Naive B cell (primary cell): ENCODE measurements at regions not wholly inside any gene's neighbourhood (a gene's known extent, or its start where the extent isn't known, plus 50 kb on each side); places are given as distances from the start of the nearest gene placed in this dataset.

Experiments used
- ATAC-seq, 2 donors: fragments of 150-1000 bp; cut with Tn5 transposase; 2 replicates each; pipeline ENCODE4 v1.10.0; 2021; ENCODE audit warnings: low read depth in 2 of 2, mild to moderate bottlenecking in 2 of 2, moderate library complexity in 2 of 2
- DNase-seq: peaks from one replicate; pipeline ENCODE4 v3.0.0; 2022
- H3K27ac Mint-ChIP-seq, 6 donors: one replicate each; pipeline ENCODE4 v1.8.0; 2020 to 2022; ENCODE audit warnings: mild to moderate bottlenecking in 6 of 6, mixed read lengths in 6 of 6, moderate library complexity in 5 of 6, inconsistent platforms in 2 of 6
- H3K27me3 Mint-ChIP-seq, 3 donors: one replicate each; pipeline ENCODE4 v1.8.0; 2021 to 2022; ENCODE audit warnings: mixed read lengths in 3 of 3, mild to moderate bottlenecking in 1 of 3
- H3K36me3 Mint-ChIP-seq, 2 donors: one replicate each; pipeline ENCODE4 v1.8.0; 2020 to 2022; ENCODE audit warnings: mixed read lengths in 2 of 2, inconsistent platforms in 1 of 2, mild to moderate bottlenecking in 1 of 2
- H3K4me1 Mint-ChIP-seq, 3 donors: one replicate each; pipeline ENCODE4 v1.8.0; 2020 to 2022; ENCODE audit warnings: mixed read lengths in 3 of 3, inconsistent platforms in 1 of 3, mild to moderate bottlenecking in 1 of 3, moderate library complexity in 1 of 3
- H3K4me3 Mint-ChIP-seq, 8 donors: one replicate each; pipeline ENCODE4 v1.8.0; 2020 to 2022; ENCODE audit warnings: mild to moderate bottlenecking in 8 of 8, mixed read lengths in 8 of 8, moderate library complexity in 8 of 8, inconsistent platforms in 2 of 8
- H3K9me3 Mint-ChIP-seq, 7 donors: one replicate each; pipeline ENCODE4 v1.8.0; 2020 to 2022; ENCODE audit warnings: mixed read lengths in 7 of 7, mild to moderate bottlenecking in 5 of 7, inconsistent platforms in 2 of 7, moderate library complexity in 1 of 7

GRCh38 chr2:164090533-164090932 lies 354.7 kb upstream of the FIGN start:
- H3K27me3 Mint-ChIP-seq, result peaks cover 0 to 4% (median 0%) of the 10 kb centered on the region in 3 donors
- H3K9me3 Mint-ChIP-seq, result peaks cover 0 to 6% (median 3%) of the 10 kb centered on the region in 7 donors
- no peaks in the 10 kb centered on the region for H3K36me3 Mint-ChIP-seq
- ATAC-seq (no peak), DNase-seq (no peak)
- no peaks in the 10 kb centered on the region for H3K4me1 Mint-ChIP-seq
- H3K27ac Mint-ChIP-seq, result no peak overlapping the region
- H3K4me3 Mint-ChIP-seq, result no peak overlapping the region

DNA sequence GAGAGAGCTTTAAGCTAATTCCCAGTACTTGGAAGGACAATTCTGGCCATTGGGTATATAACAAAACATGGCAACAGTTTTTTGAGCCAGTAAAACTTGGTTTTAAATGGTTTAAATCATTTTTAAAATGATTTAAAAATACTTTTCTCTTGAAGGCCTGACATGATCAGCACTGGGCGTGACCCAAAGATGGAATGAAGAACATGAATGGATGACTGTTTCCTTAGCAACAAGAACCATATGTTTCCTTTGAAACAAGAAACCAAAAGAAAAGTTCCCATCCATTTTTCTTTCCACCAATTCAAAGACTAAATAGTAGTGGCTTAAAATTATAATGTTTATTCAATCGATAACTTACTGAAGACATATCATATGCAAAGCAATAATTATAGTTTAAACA lies 348.3 kb upstream of the FIGN start:
- no peaks in the 10 kb centered on the region for H3K4me1 Mint-ChIP-seq
- H3K9me3 Mint-ChIP-seq, result peaks cover 0 to 3% (median 0%) of the 10 kb centered on the region in 7 donors
- H3K27me3 Mint-ChIP-seq, result no peaks in the 10 kb centered on the region
- no peak overlapping the region for H3K4me3 Mint-ChIP-seq
- no peak for ATAC-seq
- H3K27ac Mint-ChIP-seq, result no peak overlapping the region
- no peak for DNase-seq
- no peaks in the 10 kb centered on the region for H3K36me3 Mint-ChIP-seq

GRCh38 chr2:164080486-164080885 lies 344.7 kb upstream of the FIGN start:
- H3K27ac Mint-ChIP-seq, result no peak overlapping the region
- DNase-seq (no peak), ATAC-seq (no peak)
- no peaks in the 10 kb centered on the region for H3K4me1 Mint-ChIP-seq
- no peak overlapping the region for H3K4me3 Mint-ChIP-seq
- H3K36me3 Mint-ChIP-seq, result no peaks in the 10 kb centered on the region
- no peaks in the 10 kb centered on the region for H3K9me3 Mint-ChIP-seq
- peaks cover 0 to 3% (median 0%) of the 10 kb centered on the region in 3 donors for H3K27me3 Mint-ChIP-seq

DNA sequence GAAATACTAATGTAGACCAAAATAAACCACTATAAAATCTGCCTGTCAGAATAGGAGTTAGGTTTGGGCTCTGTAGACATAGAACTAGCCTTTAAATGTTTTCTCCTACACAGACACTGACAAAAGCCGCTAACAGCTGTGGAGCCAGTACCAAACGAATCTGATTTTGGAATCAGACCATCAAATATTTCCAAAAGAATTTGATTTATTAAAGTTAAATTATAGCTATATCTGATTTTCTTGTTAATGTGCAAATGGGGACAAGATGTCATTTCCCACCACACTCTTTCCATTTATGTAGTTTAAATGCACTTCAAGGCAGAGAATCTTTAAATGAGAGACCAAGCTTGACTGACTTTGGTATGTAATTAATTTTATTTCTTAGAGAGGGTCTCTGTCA lies 343.4 kb upstream of the FIGN start:
- no peak overlapping the region for H3K4me3 Mint-ChIP-seq
- H3K4me1 Mint-ChIP-seq, result no peaks in the 10 kb centered on the region
- H3K9me3 Mint-ChIP-seq, result no peaks in the 10 kb centered on the region
- DNase-seq, result no peak
- no peak overlapping the region for H3K27ac Mint-ChIP-seq
- no peak for ATAC-seq
- H3K36me3 Mint-ChIP-seq, result no peaks in the 10 kb centered on the region
- peaks cover 0 to 3% (median 0%) of the 10 kb centered on the region in 3 donors for H3K27me3 Mint-ChIP-seq

DNA sequence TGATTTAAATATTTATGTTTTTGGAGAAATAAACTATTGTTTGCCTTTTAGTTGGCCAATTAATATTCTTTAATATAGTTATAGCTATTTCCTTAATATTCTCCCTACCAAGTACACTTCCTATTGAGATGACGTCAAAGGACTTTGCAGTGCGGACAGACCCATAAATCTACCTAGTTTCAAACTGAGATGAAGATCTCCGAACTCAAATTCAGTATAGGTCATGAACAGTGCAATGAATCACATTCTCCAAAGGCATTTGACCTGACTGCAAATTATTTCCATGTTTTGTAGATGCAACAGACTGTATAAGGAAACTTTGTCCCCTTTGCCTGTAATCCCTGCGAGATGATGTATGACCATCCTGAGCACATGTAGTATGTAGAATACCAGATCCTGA lies 342.6 kb upstream of the FIGN start:
- DNase-seq (no peak), ATAC-seq (no peak)
- Mint-ChIP-seq H3K4me3 (no peak overlapping the region), H3K36me3 (no peaks in the 10 kb centered on the region), H3K27ac (no peak overlapping the region), H3K27me3 (peaks cover 0 to 3% (median 0%) of the 10 kb centered on the region in 3 donors), H3K9me3 (no peaks in the 10 kb centered on the region), H3K4me1 (no peaks in the 10 kb centered on the region)

DNA sequence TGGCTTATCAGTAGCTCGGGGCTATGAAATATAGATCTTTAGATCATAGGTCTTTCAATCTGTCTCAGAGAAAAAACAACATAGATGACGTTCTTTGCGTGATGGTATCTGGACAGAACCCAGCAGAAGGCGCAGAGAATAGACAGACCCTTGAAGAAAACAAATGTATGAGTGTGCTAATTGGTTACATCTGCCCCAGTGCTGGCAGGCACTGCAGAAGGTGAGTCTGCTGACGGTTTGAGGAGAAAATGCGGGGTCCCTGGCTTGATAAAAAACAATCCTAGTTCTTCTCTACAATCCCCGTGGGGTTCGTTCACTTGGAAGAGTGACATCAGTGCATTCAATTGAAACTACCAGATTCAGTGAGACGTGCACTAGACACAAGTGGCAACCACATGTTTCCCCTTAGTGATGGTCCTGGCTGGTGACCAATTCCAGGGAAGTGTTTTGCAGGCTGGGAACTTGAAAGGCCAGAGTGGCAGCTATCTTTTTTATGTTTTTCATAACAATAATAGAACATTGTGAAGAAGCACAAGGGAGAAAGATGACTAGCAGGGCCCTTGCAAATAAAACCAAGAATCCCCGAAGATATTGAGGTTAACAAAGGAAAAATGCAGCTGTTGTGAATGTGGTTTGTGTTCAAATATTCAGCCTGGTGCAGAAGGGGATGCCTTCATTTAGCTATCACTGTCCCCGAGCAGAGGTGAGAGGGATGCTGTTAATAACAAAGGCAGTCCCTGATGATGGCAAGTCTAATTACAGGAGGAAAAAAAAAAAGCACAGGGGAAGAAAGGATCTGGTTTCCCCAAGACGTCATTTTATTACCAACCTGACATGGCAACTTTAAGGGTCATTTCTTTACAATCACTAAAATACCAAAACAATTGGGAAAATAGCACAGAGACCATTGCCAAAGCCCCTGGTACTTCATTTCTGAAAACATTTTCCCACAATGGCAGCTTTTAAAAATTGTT lies 337.6 kb upstream of the FIGN start:
- H3K27ac Mint-ChIP-seq, result no peak overlapping the region
- ATAC-seq, result no peak
- no peak for DNase-seq

GRCh38 chr2:164069540-164069939 lies 333.7 kb upstream of the FIGN start:
- Mint-ChIP-seq H3K36me3 (no peaks in the 10 kb centered on the region), H3K4me1 (no peaks in the 10 kb centered on the region), H3K9me3 (peaks cover 0 to 6% (median 0%) of the 10 kb centered on the region in 7 donors), H3K4me3 (no peak overlapping the region), H3K27ac (no peak overlapping the region), H3K27me3 (no peaks in the 10 kb centered on the region)
- DNase-seq (no peak), ATAC-seq (no peak)

More for the DNA sequence above, 337.6 kb upstream of the FIGN start:
- no peaks in the 10 kb centered on the region for H3K36me3 Mint-ChIP-seq
- no peaks in the 10 kb centered on the region for H3K4me1 Mint-ChIP-seq
- peaks cover 0 to 6% (median 0%) of the 10 kb centered on the region in 7 donors for H3K9me3 Mint-ChIP-seq
- no peak overlapping the region for H3K4me3 Mint-ChIP-seq
- H3K27me3 Mint-ChIP-seq, result peaks cover 0 to 3% (median 0%) of the 10 kb centered on the region in 3 donors

DNA sequence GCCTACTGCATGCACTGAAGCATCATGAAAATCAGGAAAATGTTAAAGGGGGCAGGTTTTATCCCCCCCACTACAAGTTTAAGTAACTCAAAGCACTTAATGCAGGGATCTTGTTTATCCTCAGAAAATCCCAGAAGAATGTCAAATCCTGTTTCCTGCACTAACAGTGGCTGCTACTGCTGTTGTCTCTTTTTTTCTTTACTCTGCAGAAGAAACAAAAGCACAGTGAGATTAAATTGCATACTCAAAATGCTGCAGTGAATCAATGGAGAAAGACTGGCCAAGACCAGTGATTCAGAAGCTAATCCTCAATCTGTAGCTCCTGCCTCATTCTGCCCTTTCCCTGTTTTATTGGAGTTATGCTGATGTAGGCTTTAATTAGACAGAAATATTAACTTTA lies 332.3 kb upstream of the FIGN start:
- Mint-ChIP-seq H3K4me3 (no peak overlapping the region), H3K36me3 (no peaks in the 10 kb centered on the region), H3K27me3 (no peaks in the 10 kb centered on the region), H3K27ac (no peak overlapping the region), H3K9me3 (peaks cover 0 to 6% (median 0%) of the 10 kb centered on the region in 7 donors), H3K4me1 (no peaks in the 10 kb centered on the region)
- ATAC-seq (no peak), DNase-seq (no peak)

- Mint-ChIP-seq H3K4me1 (no peaks in the 10 kb centered on the region), H3K9me3 (peaks cover 0 to under 1% (median 0%) of the 10 kb centered on the region in 7 donors), H3K27me3 (no peaks in the 10 kb centered on the region), H3K36me3 (no peaks in the 10 kb centered on the region), H3K27ac (no peak overlapping the region), H3K4me3 (no peak overlapping the region)
- DNase-seq (no peak), ATAC-seq (no peak)
Observed at GRCh38 chr2:164066095-164066494, 330.3 kb upstream of the FIGN start.

- no peaks in the 10 kb centered on the region for H3K4me1 Mint-ChIP-seq
Observed at GRCh38 chr2:164065038-164065437, 329.2 kb upstream of the FIGN start.

GRCh38 chr2:164061129-164061746 lies 325.4 kb upstream of the FIGN start:
- DNase-seq (no peak), ATAC-seq (no peak)
- peaks cover 0 to 4% (median 4%) of the 10 kb centered on the region in 3 donors for H3K27me3 Mint-ChIP-seq
- H3K27ac Mint-ChIP-seq, result no peak overlapping the region
- no peak overlapping the region for H3K4me3 Mint-ChIP-seq
- no peaks in the 10 kb centered on the region for H3K36me3 Mint-ChIP-seq
- no peaks in the 10 kb centered on the region for H3K9me3 Mint-ChIP-seq
- H3K4me1 Mint-ChIP-seq, result no peaks in the 10 kb centered on the region

More at GRCh38 chr2:164065038-164065437, 329.2 kb upstream of the FIGN start:
- Mint-ChIP-seq H3K27ac (no peak overlapping the region), H3K27me3 (no peaks in the 10 kb centered on the region), H3K4me3 (no peak overlapping the region), H3K36me3 (no peaks in the 10 kb centered on the region), H3K9me3 (no peaks in the 10 kb centered on the region)
- no peak for ATAC-seq
- DNase-seq, result no peak

- ATAC-seq (no peak), DNase-seq (no peak)
- Mint-ChIP-seq H3K27me3 (peaks cover 0 to 4% (median 4%) of the 10 kb centered on the region in 3 donors), H3K9me3 (no peaks in the 10 kb centered on the region), H3K4me3 (no peak overlapping the region), H3K4me1 (no peaks in the 10 kb centered on the region), H3K36me3 (no peaks in the 10 kb centered on the region), H3K27ac (no peak overlapping the region)
Observed at GRCh38 chr2:164060031-164060430, 324.2 kb upstream of the FIGN start.

DNA sequence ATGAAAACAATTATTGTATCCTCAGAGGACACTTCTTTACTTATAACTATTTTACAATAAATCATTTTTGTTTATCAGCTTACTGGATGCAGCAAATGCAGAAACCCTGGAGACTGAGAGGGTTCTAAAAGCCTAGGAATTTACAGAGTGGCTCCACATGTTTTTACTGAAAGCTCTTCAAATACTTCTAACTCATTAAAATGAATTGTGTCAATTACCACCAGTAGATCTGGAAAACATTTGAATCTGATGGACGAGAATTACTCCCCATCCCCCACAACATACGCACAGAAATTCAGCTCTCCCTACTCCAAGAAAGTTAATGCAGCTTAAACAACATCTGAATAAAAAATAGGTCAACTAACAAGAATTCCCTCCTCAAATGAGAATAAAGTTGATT lies 319.8 kb upstream of the FIGN start:
- Mint-ChIP-seq H3K27me3 (peaks cover 0 to 9% (median 4%) of the 10 kb centered on the region in 3 donors), H3K36me3 (no peaks in the 10 kb centered on the region), H3K9me3 (no peaks in the 10 kb centered on the region), H3K4me1 (no peaks in the 10 kb centered on the region), H3K4me3 (no peak overlapping the region), H3K27ac (no peak overlapping the region)
- DNase-seq (no peak), ATAC-seq (no peak)

DNA sequence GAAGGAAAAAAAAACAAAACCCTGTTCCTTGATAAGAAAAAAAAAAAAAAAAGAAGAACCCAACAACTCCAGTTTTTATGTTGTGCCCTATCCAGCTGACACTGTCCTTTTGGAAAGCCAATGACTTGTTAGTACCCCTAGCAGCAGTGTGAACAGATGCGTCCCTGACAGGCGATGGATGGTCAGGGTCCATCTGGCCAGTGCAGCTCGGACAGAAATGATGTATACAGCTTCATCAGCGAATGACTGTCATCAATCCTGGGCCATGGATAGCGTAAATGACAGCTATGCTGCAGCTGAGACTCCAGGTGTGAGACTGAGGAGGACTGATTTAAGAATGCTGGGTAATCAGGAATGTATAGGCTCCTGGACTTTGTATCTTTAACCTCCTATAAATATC lies 318.8 kb upstream of the FIGN start:
- no peak for ATAC-seq
- no peak overlapping the region for H3K27ac Mint-ChIP-seq
- DNase-seq, result no peak

More for the DNA sequence above, 318.8 kb upstream of the FIGN start:
- H3K36me3 Mint-ChIP-seq, result no peaks in the 10 kb centered on the region
- H3K4me3 Mint-ChIP-seq, result no peak overlapping the region
- no peaks in the 10 kb centered on the region for H3K9me3 Mint-ChIP-seq
- no peaks in the 10 kb centered on the region for H3K4me1 Mint-ChIP-seq
- peaks cover 0 to 9% (median 4%) of the 10 kb centered on the region in 3 donors for H3K27me3 Mint-ChIP-seq
